HL-60 (cell line): ENCODE measurements at regions not wholly inside any gene's neighbourhood (a gene's known extent, or its start where the extent isn't known, plus 50 kb on each side); places are given as distances from the start of the nearest gene placed in this dataset.

ENCODE experiments used
- DNase-seq, 2 experiments: peaks; one replicate each; pipeline ENCODE4 v3.0.0-alpha.2; 2010 to 2020; ENCODE audit warnings: low read depth in 1 of 2, low spot score in 1 of 2
- H3K27ac ChIP-seq: fragments of 250-450 bp; sonication (Bioruptor Pico); replicated peaks from 2 replicates; pipeline ENCODE4 v1.5.1; 2020; ENCODE audit warnings: mild to moderate bottlenecking, moderate library complexity
- H3K27me3 ChIP-seq: fragments of 250-450 bp; sonication (Bioruptor Pico); 2 replicates; pipeline ENCODE4 v1.5.1; 2021; ENCODE audit warnings: mild to moderate bottlenecking, moderate library complexity; ENCODE audit not compliant: insufficient read depth, poor library complexity, severe bottlenecking
- H3K4me3 ChIP-seq: replicated peaks from 2 replicates; pipeline ENCODE4 v1.5.1; 2011; ENCODE audit warnings: mild to moderate bottlenecking, control low read depth, low read length; ENCODE audit not compliant: insufficient read depth
- CTCF ChIP-seq: IDR thresholded peaks from one replicate; pipeline ENCODE4 v1.5.1; 2011; ENCODE audit warnings: low read length, control low read depth, inconsistent platforms; ENCODE audit not compliant: insufficient read depth
- GABPA ChIP-seq: IDR thresholded peaks from 2 replicates; pipeline ENCODE4 v1.6.1; 2012; ENCODE audit warnings: low read depth
- POLR2AphosphoS5 ChIP-seq: IDR thresholded peaks from 2 replicates; pipeline ENCODE4 v1.6.1; 2012; ENCODE audit warnings: low read depth
- REST ChIP-seq: IDR thresholded peaks from 2 replicates; pipeline ENCODE4 v1.6.1; 2012; ENCODE audit warnings: low read depth; ENCODE audit not compliant: insufficient replicate concordance
- SPI1 ChIP-seq: IDR thresholded peaks from 2 replicates; pipeline ENCODE4 v1.6.1; 2012; ENCODE audit warnings: low read depth, mild to moderate bottlenecking, borderline replicate concordance

GRCh38 chr16:86676254-86676670 is 97.9 kb downstream of the FOXL1 start:
- Histone ChIP-seq H3K27me3 (no peaks in the 10 kb centered on the region), H3K27ac (no peak overlapping the region), H3K4me3 (no peak overlapping the region)
- TF ChIP-seq POLR2AphosphoS5 (no peak), CTCF (no peak)
- DNase-seq, result no peak

- TF ChIP-seq GABPA, result no peak
- no peak for TF ChIP-seq REST
- TF ChIP-seq POLR2AphosphoS5, result no peak
- TF ChIP-seq SPI1, result no peak
- TF ChIP-seq CTCF, result no peak
- Histone ChIP-seq H3K27ac (no peak overlapping the region), H3K27me3 (no peaks in the 10 kb centered on the region), H3K4me3 (no peak overlapping the region)
- no peak for DNase-seq
Observed at GRCh38 chr16:86679490-86679889, 101.1 kb downstream of the FOXL1 start.

GRCh38 chr16:86680162-86680561 is 101.8 kb downstream of the FOXL1 start:
- no peak overlapping the region for H3K27ac ChIP-seq
- H3K4me3 ChIP-seq, result no peak overlapping the region
- no peak for TF ChIP-seq SPI1
- no peak for TF ChIP-seq POLR2AphosphoS5
- TF ChIP-seq REST, result no peak
- no peak for TF ChIP-seq CTCF
- no peak for TF ChIP-seq GABPA
- H3K27me3 ChIP-seq, result no peaks in the 10 kb centered on the region
- no peak for DNase-seq

GRCh38 chr16:86680661-86681030 is 102.3 kb downstream of the FOXL1 start:
- no peak for DNase-seq
- Histone ChIP-seq H3K27ac (no peak overlapping the region), H3K4me3 (no peak overlapping the region), H3K27me3 (no peaks in the 10 kb centered on the region)
- TF ChIP-seq POLR2AphosphoS5, result no peak
- TF ChIP-seq SPI1, result no peak
- no peak for TF ChIP-seq CTCF
- no peak for TF ChIP-seq REST
- TF ChIP-seq GABPA, result no peak
